Prostate gland (tissue), 2 donors: ENCODE measurements at regions not wholly inside any gene's neighbourhood (a gene's known extent, or its start where the extent isn't known, plus 50 kb on each side); places are given as distances from the start of the nearest gene placed in this dataset.

Source experiments
- DNase-seq: peaks from one replicate; pipeline ENCODE4 v3.0.0-alpha.2; 2019; ENCODE audit warnings: low spot score
- H3K27ac ChIP-seq, 2 donors: fragments of 200-600 bp; sonication (generic); 2 replicates each; pipeline ENCODE4 v1.5.1; 2017 to 2019
- H3K27me3 ChIP-seq: fragments of 200-600 bp; sonication (generic); replicated peaks from 2 replicates; pipeline ENCODE4 v1.5.1; 2019; ENCODE audit not compliant: insufficient read depth
- H3K36me3 ChIP-seq, 2 donors: fragments of 200-600 bp; sonication (generic); 1 replicate in 1 of 2; 2 replicates in 1 of 2; pipeline versions ENCODE4 v1.5.1 to v1.8.1; 2017 to 2019
- H3K4me1 ChIP-seq: fragments of 200-600 bp; sonication (generic); replicated peaks from 2 replicates; pipeline ENCODE4 v1.5.1; 2019
- H3K4me3 ChIP-seq, 2 donors: fragments of 200-600 bp; sonication (generic); 2 replicates each; pipeline ENCODE4 v1.5.1; 2017 to 2019
- H3K9me3 ChIP-seq: fragments of 200-600 bp; sonication (generic); 2 replicates; pipeline ENCODE4 v1.5.1; 2017
- POLR2A ChIP-seq: fragments of 450-650 bp; IDR thresholded peaks from one replicate; pipeline ENCODE4 v1.6.1; 2016; ENCODE audit warnings: antibody characterized with exemption, mild to moderate bottlenecking
- POLR2AphosphoS5 ChIP-seq: sonication (generic); formaldehyde crosslinking; IDR thresholded peaks from one replicate; pipeline ENCODE4 v1.6.1; 2017; ENCODE audit warnings: antibody characterized with exemption
- WGBS: methylation state at CpG from one replicate; pipeline ENCODE4 v1.1.5; 2018; 5-methylcytosine and 5-hydroxymethylcytosine counted together
- intact Hi-C: fragments of 100-400 bp; cut with DNase I; formaldehyde crosslinking; loops from one replicate; pipeline ENCODE4 v1.14.2; 2022
- TF ChIP-seq, protein P1 (sequence below), 4 experiments: fragments of 200-600 bp in 2 of 4; fragments of 450-650 bp in 2 of 4; sonication (generic) in 2 of 4; IDR thresholded peaks; 1 replicate in 3 of 4; 2 replicates in 1 of 4; pipeline ENCODE4 v1.5.1; 2016 to 2019; ENCODE audit warnings: antibody characterized with exemption in 4 of 4, mild to moderate bottlenecking in 2 of 4, moderate library complexity in 2 of 4

DNA sequence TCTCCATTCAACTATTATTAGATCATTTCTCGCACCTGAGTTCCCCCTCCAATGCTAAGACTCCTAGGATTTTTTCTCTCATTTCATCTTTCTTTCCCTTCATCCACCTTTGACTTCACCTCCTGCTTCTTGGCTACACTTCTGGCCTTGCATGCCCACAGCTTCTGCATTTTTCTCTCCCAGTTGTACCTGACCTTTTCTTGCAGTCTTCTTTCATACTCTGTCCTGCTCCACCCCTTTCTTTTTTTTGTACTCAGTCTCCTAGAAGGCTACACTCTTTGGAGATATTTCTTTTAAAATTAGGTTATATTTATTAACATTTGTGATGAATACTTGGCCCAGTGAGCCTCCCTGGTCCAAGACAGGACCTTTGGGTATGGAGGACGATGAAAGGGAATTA lies 190.4 kb downstream of the DEPDC1B start:
- Histone ChIP-seq H3K27ac (no peak overlapping the region), H3K4me1 (no peaks in the 10 kb centered on the region), H3K36me3 (no peaks in the 10 kb centered on the region), H3K9me3 (no peaks in the 10 kb centered on the region), H3K27me3 (no peaks in the 10 kb centered on the region), H3K4me3 (no peak overlapping the region)
- DNase-seq = no peak
- TF ChIP-seq POLR2AphosphoS5 (no peak), POLR2A (no peak)
- TF ChIP-seq, protein P1, sequence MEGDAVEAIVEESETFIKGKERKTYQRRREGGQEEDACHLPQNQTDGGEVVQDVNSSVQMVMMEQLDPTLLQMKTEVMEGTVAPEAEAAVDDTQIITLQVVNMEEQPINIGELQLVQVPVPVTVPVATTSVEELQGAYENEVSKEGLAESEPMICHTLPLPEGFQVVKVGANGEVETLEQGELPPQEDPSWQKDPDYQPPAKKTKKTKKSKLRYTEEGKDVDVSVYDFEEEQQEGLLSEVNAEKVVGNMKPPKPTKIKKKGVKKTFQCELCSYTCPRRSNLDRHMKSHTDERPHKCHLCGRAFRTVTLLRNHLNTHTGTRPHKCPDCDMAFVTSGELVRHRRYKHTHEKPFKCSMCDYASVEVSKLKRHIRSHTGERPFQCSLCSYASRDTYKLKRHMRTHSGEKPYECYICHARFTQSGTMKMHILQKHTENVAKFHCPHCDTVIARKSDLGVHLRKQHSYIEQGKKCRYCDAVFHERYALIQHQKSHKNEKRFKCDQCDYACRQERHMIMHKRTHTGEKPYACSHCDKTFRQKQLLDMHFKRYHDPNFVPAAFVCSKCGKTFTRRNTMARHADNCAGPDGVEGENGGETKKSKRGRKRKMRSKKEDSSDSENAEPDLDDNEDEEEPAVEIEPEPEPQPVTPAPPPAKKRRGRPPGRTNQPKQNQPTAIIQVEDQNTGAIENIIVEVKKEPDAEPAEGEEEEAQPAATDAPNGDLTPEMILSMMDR (IDR thresholded peaks at IDR 0.05) = no peak
- intact Hi-C loops = no loop called here
- 68% methylated on average over 2 of the region's 2 CpGs for WGBS

GRCh38 chr5:60507687-60508086 lies 192.3 kb downstream of the DEPDC1B start:
- Histone ChIP-seq H3K36me3 (no peaks in the 10 kb centered on the region), H3K4me1 (no peaks in the 10 kb centered on the region), H3K27ac (no peak overlapping the region), H3K4me3 (no peak overlapping the region), H3K9me3 (no peaks in the 10 kb centered on the region), H3K27me3 (no peaks in the 10 kb centered on the region)
- DNase-seq = no peak
- WGBS = 60% methylated on average over 3 of the region's 3 CpGs
- intact Hi-C loops = no loop called here
- TF ChIP-seq, protein P1 (IDR thresholded peaks at IDR 0.05) = no peak
- TF ChIP-seq POLR2AphosphoS5 (no peak), POLR2A (no peak)

DNA sequence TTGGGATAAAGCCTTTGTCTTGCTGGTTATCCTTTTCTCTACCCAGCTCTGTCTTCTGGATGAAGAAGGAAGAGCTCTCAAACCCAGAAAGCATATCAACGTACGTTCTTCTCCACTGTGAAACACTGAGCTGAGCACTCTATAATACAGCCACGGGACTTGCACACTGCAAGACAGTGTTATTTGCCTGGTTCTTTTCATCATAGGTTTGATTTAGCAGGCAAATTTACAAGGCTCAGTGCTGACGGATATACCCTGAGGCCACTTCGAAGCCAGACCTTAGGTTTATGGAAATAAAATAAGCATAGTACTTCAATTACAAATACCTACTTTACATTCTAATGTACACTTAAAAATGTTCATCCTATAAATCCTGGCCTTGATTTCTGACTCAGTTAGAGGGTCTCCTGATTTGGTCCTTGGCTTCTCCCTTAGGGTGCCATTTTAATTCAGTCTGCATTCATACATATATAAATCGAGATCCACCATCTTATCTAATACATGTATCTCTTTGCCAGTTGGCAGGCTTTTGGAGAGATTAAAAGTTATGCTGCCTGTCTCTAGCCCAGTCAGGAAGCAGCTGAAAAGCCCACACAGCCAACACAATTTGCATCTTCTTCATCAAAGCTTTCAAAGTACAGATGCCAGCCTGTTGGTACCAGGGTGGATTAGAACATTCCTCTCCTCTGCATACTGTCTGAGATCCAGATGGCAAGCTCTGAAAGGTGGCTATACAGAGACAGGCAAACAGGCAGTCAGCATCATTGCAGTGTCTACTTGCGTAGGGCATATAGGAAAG lies 194.4 kb downstream of the DEPDC1B start:
- TF ChIP-seq, protein P1 (IDR thresholded peaks at IDR 0.05) = no peak
- TF ChIP-seq POLR2AphosphoS5 (no peak), POLR2A (no peak)
- Histone ChIP-seq H3K27me3 (no peaks in the 10 kb centered on the region), H3K4me1 (no peaks in the 10 kb centered on the region), H3K36me3 (no peaks in the 10 kb centered on the region), H3K9me3 (no peaks in the 10 kb centered on the region), H3K4me3 (no peak overlapping the region), H3K27ac (no peak overlapping the region)
- 47% methylated on average over 7 of the region's 7 CpGs for WGBS
- DNase-seq = no peak
- intact Hi-C loops = no loop called here

GRCh38 chr5:60504342-60504741 lies 195.6 kb downstream of the DEPDC1B start:
- H3K36me3 ChIP-seq = no peaks in the 10 kb centered on the region
- H3K27ac ChIP-seq = no peak overlapping the region
- no peak overlapping the region for H3K4me3 ChIP-seq
- no peaks in the 10 kb centered on the region for H3K27me3 ChIP-seq
- intact Hi-C loops = no loop called here
- H3K4me1 ChIP-seq = no peaks in the 10 kb centered on the region
- WGBS = 85% methylated on average over 2 of the region's 2 CpGs
- TF ChIP-seq POLR2AphosphoS5 (no peak), POLR2A (no peak)
- TF ChIP-seq, protein P1 (IDR thresholded peaks at IDR 0.05) = no peak
- no peaks in the 10 kb centered on the region for H3K9me3 ChIP-seq
- no peak for DNase-seq

DNA sequence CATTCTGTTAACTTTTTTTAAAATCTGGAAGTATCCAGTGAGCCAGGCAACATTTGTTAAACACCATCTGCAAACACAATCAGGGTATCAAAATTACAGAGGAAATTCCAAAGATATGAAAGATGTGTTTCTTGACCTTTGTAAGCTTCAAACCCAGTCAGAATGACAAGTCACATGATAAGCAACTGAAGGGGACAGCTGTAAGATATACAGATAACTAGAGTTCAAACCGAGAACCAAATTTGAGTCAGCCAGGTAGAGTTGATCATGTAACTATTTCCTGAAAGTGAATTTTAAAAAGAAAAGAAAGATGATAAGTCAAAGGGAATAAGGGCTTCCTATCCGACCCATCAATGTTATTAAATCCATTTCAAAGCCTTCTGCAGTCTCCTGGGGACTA lies 196.2 kb downstream of the DEPDC1B start:
- no peaks in the 10 kb centered on the region for H3K4me1 ChIP-seq
- H3K27me3 ChIP-seq = no peaks in the 10 kb centered on the region
- DNase-seq = no peak
- H3K4me3 ChIP-seq = no peak overlapping the region
- TF ChIP-seq POLR2AphosphoS5 (no peak), POLR2A (no peak)
- TF ChIP-seq, protein P1 (IDR thresholded peaks at IDR 0.05) = no peak
- WGBS = 41% methylated on average over 2 of the region's 2 CpGs
- intact Hi-C loops = no loop called here
- H3K27ac ChIP-seq = no peak overlapping the region
- no peaks in the 10 kb centered on the region for H3K36me3 ChIP-seq
- no peaks in the 10 kb centered on the region for H3K9me3 ChIP-seq
